ENCODE measurements at regions not wholly inside any gene's neighbourhood (a gene's known extent, or its start where the extent isn't known, plus 50 kb on each side); places are given as distances from the start of the nearest gene placed in this dataset.
"Not testable (repeated sequence)": the region's sequence is repeated elsewhere in the genome, so short reads cannot be mapped to it uniquely, and the experiment has no call there.

DNA sequence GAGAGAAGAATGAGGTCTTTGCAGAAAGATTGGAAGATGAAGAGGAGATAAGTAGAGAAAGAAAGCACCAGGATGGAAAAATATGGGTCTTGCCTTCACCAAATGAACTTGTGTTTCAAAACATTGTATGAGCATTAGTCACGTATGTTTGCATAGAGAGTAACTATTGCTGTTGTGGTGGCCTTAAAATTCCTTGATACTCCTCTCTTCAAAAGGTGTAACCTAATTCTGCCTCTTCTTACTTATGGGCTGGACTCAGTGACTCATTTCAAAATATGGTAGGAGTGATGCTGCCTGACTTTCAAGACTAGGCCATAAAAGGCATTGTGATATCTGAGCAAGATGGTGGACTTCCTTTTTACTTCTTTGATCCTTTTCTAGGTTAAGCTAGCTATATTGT, 228.7 kb upstream of the ZNF385D start:
- DNase-seq (ENCODE audit: low read depth in 2 of 3, low spot score in 1 of 3) = no peak

DNA sequence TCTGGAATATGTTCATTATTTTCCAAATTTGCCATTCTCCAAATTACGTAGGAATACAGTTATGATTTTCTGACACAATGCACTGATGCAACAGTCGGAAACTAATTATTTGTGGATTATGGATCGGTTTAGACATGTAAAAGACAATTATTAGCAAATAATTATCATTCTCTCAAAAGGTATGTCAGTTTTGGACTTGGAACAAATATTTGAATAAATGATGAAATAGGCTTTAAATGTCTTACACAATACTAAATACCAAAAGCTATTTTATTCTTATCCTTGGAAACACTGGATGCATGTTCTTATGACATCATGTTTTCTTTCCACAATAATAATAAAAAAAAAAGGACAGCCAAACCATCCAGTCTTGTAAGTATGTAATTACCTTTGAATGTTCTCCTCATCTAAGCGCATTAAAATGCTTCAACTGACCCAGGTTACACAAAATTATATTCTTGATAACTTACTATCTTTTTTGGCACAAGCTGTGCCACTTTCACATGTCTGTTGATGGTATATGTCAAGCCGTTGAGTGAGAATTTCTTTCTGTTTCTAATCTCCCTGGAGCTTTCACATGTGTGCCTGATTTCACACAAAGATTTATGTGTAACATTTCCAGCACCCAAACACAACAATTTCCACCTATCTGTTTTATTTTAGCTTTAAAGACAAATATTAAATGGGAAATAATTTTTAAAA, 238.5 kb upstream of the ZNF385D start:
- DNase-seq (ENCODE audit: low read depth in 2 of 3, low spot score in 1 of 3) = no peak

DNA sequence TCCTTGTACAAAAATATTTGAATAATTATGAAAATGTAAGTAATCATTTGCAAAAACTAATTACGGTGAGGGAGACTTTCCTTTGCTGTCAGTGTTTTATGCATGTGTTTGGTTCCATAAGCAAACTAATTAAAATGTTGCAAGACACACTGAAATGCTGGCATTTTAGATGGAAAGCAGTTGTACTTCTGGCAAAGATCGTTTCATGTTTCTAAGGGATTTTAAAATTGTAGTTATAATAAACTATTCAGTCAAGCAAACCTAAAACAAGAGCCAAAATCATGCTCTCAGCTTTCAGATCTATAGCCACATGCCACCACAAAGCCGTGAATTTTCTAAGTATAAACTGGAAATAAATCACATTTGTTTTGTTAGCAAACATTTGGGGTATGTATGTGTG, 240.1 kb upstream of the ZNF385D start:
- DNase-seq (ENCODE audit: low read depth in 2 of 3, low spot score in 1 of 3) = no peak

DNA sequence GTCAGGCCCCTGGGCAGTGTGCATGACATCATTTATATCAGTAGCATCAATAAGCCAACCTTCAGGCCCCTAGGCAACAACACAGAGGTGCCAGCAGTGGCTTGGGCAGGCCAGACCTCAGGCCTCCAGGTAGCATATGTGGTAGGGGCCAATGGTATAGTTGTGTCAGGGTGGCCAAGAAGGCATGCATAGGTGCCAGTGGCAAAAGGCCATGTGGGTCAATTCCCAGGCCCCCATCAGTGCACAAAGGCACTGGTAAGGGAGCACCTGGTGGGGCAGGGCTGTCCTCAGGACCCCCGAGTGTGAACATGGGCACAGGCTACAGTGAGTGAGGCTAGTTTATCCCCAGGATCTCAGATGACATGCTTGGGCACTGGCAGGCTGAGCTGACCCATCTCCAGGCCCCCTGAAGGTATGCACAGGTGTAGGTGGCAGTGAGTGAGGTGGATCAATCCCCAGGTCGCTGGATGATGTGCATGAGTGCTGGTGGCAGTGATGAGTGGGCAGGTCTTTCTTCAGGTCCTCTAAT, 244.1 kb upstream of the ZNF385D start:
- no peak for DNase-seq (ENCODE audit: low read depth in 2 of 3, low spot score in 1 of 3)

DNA sequence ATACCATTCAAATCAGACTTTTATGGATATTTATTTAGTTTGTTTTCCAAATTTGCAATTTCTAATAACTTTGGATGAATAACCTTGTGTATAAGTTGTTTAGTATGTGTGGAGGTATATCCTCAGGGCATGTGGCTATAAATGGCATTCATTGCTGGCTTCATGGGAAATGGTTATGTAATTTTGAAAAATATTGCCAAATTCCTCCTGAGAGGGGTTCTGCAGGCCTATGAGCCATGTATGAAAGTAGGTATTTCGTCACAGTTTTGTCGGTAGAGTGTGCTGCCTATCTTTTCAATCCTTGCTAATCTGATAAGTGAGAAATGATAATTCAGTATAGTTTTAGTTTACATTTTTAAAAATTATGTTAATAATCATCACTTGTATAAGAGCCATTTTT, 256.4 kb upstream of the ZNF385D start:
- DNase-seq (ENCODE audit: low read depth in 2 of 3, low spot score in 1 of 3) = no peak

DNA sequence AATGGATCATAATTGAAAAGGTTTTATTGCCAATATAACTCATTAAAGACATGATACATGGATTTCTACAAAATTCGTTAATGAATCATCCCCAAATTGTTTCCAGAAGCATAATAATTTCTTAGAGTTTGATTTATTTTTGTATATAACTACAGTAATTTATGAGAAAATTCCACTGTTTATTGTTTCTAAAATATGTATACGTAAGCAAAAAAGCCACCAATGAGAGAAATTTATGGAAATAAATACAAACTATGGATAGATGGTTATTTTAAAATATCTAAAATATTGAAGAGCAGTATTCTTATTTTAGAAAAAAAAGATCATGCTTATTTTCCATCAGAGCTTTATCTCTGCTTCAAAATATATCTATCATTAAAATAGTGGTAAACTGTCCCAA, 260.0 kb upstream of the ZNF385D start:
- no peak for DNase-seq (ENCODE audit: low read depth in 2 of 3, low spot score in 1 of 3)

DNA sequence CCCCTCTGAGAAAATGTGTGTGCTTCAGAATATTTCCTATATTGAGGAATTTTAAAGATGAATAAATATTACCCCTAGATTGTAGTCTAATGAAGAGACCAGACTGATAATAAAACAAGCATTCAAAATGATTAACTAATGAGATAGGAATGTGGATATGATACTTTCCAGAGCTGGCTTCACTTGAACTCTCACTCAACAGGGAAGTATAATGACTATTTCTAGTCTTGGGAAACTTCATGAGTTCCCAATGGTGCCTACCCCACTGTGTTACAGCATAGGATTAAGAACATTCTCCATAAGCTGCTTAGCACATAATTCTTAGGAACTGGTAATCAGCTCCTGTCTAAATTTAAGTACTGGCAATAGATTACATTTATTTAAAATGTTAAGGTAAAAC, 261.5 kb upstream of the ZNF385D start:
- DNase-seq (ENCODE audit: low read depth in 2 of 3, low spot score in 1 of 3) = no peak

DNA sequence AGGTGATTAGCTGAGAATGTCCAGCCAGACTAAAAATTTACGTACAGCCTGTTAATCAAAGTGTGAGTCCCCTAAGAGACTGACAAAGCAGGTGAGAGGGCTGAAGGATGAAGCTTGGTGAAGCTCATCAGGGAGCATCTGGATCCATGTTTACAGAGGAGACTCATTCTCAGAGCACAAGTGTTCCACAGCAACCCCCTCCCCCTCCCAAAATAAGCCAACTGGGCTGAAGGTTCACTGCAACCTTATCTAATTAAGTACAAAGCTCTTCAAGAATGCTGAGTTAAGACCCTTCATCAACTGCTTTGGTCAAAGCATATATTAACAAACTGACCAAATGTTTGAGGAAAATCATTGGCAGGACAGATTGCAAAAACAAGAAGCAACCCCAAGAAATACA, 262.6 kb upstream of the ZNF385D start:
- no peak for DNase-seq (ENCODE audit: low read depth in 2 of 3, low spot score in 1 of 3)

DNA sequence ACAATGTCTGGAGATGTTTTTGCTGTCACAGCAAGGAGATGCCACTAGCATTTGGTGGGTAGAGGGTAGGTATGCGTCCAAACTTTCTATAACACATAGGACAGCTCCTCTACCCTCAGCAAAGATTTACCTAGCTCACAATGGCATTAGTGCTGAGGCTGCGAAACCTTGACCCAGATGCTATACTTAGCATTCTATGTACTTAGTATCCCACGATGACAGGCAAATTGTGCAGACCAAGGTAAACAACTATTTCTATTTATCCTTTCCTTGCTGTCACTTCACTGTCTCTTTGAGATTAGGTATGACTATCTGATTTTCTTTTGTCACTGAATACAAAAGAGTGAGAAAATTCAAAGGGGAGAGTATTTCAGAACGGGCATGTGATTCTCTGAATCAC, 265.2 kb upstream of the ZNF385D start:
- no peak for DNase-seq (ENCODE audit: low read depth in 2 of 3, low spot score in 1 of 3)

DNA sequence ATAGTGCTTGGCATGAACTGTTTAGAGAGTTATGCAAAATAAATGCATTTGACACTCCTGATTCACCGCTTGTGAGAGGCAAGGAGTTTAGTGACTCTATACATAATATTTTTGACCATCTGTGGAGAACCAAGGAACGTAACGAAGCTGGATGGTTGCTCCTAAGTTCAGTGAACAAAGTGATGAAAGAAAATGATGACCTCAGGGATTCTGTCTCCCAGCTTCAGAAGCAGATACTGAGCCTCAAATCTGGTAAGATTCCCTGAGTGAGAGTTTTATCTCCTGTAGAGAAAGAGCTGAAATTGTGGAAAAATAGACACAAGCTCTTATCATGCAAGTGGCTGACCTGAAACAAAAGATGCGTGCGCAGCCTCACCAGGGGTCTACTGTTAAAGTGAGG, 273.6 kb upstream of the ZNF385D start:
- not testable (repeated sequence) for DNase-seq (ENCODE audit: low read depth in 2 of 3, low spot score in 1 of 3)

DNA sequence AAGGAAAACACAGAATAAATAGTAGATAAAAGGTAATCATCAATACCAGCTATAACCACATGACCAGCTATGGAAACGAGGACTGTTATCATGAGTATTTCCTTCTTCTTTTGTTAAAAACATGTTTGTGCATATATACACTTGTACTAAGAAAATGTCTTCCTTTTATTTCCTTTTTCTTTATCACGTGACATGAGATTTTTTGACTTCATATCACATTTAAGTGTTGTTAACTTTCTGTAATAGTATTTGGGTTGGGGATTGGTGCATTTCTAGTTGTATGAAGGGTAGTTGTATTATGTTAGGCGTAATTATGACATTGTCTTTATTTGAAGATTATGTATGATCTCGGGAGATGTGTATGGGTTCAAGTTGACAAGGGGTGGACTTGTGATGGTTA, 278.5 kb upstream of the ZNF385D start:
- no peak for DNase-seq (ENCODE audit: low read depth in 2 of 3, low spot score in 1 of 3)

DNA sequence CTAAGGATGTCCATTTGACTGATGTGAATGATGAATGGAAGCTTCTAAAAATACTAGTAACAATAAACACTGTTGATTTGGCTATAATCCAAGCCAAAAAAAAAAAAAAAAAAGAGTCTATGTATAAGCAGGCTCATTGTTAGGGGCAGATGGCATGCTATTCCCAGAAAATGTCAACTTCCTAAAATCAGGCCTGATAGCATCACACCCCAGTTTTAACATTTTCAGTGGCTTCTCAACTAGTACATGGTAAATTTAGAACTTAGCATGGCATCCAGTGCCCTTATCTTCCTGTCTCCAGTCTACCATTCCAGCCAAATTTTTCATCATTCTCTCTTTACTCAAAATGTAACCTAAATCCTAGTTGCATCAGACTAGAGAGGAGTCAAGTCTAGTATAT, 288.2 kb upstream of the ZNF385D start:
- DNase-seq (ENCODE audit: low read depth in 2 of 3, low spot score in 1 of 3) = no peak

DNA sequence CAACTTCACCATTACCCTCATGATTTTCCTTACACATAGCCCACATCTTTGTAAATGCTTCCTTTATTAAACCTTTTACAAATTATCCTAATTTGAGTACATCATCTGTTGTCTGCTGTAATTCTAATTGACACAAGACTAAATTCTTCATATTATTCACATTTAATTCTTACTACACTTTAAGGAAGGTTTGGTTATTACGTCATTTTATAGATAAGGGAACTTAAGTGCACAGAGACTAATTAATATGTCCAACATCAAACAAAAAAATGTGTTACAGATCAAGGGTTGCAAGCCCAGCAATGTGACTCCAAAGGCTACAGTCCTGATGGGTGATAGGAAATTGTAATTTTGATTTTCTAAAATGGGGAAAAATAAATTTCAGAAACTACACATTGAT, 289.1 kb upstream of the ZNF385D start:
- DNase-seq (ENCODE audit: low read depth in 2 of 3, low spot score in 1 of 3) = no peak

DNA sequence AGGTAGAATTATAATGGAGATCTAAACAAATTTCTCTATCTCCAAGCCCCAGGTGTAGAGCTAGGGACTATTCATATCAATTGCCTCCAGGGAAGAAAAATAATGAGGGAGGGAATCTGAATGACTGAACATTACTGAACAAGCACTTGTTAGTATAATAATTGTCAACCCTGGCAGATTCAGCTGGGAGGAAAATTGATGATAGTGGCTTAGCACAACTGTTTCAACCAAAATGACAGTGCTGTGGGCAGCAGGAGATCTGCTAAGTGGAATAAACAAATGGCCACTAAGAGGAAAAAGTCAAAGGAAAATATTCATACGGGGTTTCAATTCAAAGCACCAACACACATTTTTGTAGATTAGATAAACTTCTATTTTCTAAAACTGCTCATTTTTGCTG, 294.9 kb upstream of the ZNF385D start:
- no peak for DNase-seq (ENCODE audit: low read depth in 2 of 3, low spot score in 1 of 3)

DNA sequence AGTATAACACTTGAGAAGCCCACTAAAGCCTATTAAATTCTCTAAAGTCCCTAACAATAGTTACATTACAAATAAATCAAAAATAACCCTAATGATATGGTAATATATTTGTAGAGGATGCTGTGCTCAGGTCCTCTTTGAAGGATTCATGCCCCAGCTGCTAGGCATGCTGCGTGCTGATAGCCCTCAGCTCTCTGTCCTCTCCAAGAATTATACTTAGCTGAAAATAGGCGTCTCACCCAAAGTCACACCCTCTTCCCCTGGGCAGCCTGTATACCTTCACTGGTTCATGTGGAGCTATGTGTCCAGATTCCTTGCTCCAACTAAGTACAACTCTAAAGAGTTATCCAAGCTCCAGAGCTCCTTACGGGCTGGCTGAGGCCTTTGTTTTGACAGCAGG, 312.5 kb upstream of the ZNF385D start:
- no peak for DNase-seq (ENCODE audit: low read depth in 2 of 3, low spot score in 1 of 3)

DNA sequence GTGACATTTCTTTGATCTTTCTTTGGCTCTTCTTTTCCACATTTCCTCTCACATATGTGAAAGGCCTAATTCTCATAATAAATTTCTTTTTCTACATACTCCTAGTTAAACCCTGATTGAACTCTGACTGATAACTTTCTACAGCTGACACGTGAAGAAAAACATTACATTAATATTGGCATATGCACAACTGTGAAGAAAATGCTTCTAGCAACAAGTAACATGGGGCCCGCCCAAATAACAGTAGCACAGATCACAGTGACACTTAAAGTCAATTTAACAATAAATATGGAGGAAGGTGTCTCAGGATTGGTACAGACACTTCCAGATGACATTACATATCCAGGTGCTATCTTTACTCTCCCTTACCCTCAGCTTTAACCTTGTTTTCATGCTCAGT, 317.6 kb upstream of the ZNF385D start:
- DNase-seq (ENCODE audit: low read depth in 2 of 3, low spot score in 1 of 3) = no peak

DNA sequence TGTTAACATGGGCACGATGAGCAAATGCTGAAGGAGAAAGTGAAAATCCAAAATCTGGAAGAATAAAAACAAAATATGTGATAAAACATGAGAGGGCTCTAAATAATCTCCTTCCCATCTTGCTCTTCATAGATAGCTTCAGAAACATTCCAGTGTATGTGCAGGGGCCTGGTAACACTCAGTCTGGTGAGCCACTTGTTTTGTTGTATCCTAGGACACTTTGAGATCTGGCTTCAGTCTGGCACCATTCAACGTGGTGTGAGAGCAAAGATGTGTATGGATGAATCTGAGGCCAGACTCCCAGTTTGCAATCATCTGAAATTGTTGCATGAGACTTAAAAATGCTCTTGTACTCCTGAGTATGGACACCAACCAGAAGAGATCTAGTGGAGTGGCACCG, 337.2 kb upstream of the ZNF385D start:
- DNase-seq (ENCODE audit: low read depth in 2 of 3, low spot score in 1 of 3) = no peak

DNA sequence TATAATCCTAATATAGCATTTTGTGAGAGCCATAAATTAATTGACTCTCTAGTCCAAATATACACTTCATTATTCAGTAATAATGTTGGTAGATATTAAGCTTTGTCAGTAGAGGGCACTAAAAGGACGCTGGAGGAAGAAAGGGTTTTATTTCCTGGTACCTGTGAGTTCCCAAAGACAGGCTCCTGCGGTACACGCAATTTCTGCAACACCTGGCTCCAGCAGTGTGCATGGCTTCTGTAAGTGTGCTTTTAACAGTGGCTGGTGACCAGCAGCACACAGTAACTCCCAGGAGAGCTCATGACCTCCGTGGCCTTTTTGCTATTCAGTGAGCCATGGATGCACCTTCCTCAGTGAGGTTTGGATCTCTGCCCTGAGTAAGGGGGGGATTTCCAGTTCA, 338.3 kb upstream of the ZNF385D start:
- DNase-seq (ENCODE audit: low read depth in 2 of 3, low spot score in 1 of 3) = no peak

DNA sequence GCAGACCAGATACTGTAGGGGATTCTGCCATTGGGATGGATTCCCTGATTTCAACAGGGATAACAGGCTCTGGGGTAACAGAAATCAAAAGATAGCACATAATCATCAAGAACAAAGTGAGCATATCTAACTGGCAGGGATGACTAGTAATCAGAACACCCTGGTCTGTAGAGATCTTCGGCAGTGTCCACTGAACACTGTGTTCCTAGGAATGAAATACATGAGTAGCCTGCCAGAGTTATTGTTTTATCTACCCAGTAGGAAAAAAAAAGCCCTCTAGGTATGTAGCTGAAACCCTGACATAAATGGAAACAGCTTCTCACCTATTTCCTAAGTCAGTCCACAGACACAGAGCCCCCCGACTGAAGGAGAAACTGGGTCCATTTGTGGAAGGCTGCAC, 340.3 kb upstream of the ZNF385D start:
- no peak for DNase-seq (ENCODE audit: low read depth in 2 of 3, low spot score in 1 of 3)

DNA sequence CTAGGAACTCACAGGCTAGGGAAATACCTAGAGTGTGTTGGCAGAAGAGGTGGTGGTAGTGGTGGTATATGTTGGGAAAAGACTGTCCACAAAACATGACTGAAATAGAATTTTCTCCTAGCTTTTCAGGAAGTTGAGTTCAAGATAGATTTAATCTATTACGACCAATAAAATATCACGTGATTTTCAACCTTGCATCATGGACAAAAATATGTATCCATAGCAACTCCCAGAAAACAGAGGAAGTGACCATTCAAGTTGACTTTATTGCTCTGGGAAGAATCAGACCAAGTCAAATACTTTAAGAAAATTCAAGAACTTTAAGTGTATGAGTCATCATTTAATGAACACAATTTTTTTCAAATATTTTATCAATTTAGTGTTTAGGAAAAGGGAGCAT, 347.0 kb upstream of the ZNF385D start:
- DNase-seq (ENCODE audit: low read depth in 2 of 3, low spot score in 1 of 3) = no peak

DNA sequence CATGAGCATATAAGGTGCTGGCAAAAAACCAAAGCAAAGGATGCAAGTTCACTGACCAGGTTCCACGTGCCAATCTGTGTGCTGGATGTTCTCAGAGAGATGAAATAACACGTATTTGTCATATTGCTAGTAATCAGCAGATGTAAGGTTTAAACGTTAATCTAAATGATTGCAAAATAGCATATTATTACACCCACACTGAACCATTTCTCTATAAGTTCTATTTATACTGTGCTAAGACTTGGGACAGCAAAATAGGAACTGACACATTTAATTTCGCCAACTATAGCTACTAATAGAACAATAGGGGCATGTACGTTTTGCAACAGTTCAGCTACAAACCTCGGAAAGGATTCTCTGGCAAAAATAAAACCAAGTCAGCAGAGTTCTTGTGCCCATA, 350.3 kb upstream of the ZNF385D start:
- DNase-seq (ENCODE audit: low read depth in 2 of 3, low spot score in 1 of 3) = no peak

DNA sequence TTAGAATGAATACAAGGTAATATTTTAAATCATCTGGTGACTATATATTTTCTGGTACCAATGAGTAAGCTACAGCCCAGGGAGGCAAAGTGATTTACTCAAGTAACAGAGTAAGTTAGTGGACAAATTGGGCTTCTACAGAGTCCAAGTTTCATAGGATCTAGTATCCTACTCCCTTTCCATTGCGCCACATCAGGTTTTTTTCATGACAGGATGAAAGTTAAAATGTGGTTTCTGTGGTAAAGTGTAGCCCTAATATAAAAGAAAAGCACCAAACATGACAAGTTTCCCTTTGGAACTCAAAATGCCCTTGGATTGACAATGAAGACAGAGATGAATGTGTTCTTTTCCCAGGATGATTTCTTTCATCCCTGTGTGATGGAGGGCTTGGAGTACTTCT, 350.8 kb upstream of the ZNF385D start:
- no peak for DNase-seq (ENCODE audit: low read depth in 2 of 3, low spot score in 1 of 3)

DNA sequence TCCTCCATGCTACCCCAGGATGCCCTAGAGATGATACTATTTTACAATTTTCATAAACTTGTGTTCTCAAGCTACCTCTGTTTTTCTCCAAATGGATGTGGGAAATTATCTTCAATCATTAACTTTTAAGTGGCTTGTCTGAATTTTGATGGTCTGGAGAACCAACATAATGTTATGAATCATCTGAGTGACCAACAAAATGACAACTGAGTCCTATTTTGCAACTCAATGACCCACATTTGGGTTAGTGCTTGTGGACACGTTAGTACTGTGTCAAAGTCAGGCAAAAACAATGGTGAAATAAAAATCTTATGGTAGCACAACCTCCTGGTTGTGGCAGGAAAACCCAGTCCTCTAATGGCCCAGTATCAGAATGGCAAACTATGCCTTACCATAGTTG, 352.4 kb upstream of the ZNF385D start:
- no peak for DNase-seq (ENCODE audit: low read depth in 2 of 3, low spot score in 1 of 3)

Data from stimulated activated CD4-positive, alpha-beta T cell treated with anti-CD3 and anti-CD28 coated beads, Interleukin-12 subunit alpha, Interleukin-12 subunit beta, amount 100 ng/mL, for 48 hours (primary cell).